ENCODE measurements at regions not wholly inside any gene's neighbourhood (a gene's known extent, or its start where the extent isn't known, plus 50 kb on each side); places are given as distances from the start of the nearest gene placed in this dataset.

DNA sequence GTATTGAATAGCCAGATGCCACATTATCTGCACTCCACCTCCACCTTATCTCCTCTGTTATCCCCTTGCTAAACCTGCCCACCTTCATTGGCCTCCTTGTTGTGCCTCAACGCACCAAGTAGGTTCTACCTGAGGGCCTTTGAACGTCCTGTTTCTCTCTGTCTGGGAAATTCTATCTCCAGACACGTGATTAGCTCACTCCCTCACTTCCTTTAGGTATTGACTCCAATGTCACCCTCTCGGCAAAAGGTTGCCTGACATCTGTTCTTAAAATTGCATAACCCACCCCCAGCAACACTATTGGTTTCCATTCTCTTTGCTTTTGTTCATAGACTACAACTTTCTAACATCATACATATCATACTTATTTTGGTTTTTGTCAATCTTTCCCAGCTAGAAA is 56.5 kb upstream of the MEDAG start:
- Histone ChIP-seq H3K14ac (ENCODE audit: insufficient read length) (no peak overlapping the region), H3K9ac (replicated peaks in 1 of 4; ENCODE audit: extremely low read depth in 1 of 4, low read depth in 3 of 4, low read length in 3 of 4) (no peak overlapping the region), H3K4ac (replicated peaks; ENCODE audit: insufficient read length, low read depth, low read length) (no peak overlapping the region), H3K27me3 (replicated peaks in 1 of 4; ENCODE audit: control insufficient read depth in 3 of 4, extremely low read depth in 1 of 4, insufficient read depth in 3 of 4, low read length in 3 of 4) (no peaks in the 10 kb centered on the region; a peak in 1 of 7 replicates), H3K79me1 (ENCODE audit: low read depth, low read length) (no peaks in the 10 kb centered on the region), H2BK5ac (ENCODE audit: low read depth, low read length) (no peak overlapping the region), H3K27ac (ENCODE audit: low read depth, low read length) (no peak overlapping the region), H3K4me3 (ENCODE audit: extremely low read depth in 1 of 4, insufficient read depth in 2 of 4, low read depth in 3 of 4, low read length in 4 of 4) (no peak overlapping the region), H2BK120ac (replicated peaks; ENCODE audit: low read depth, low read length) (no peak overlapping the region), H3K18ac (ENCODE audit: extremely low read depth, low read length) (no peak overlapping the region), H4K91ac (replicated peaks; ENCODE audit: insufficient read length, low read length) (no peak overlapping the region), H2BK12ac (ENCODE audit: low read depth, low read length) (no peak overlapping the region), H3K79me2 (ENCODE audit: control insufficient read depth in 1 of 2, insufficient read depth in 2 of 2, low read length in 2 of 2) (no peaks in the 10 kb centered on the region), H2BK15ac (ENCODE audit: low read length) (no peak overlapping the region), H2AFZ (ENCODE audit: low read length) (no peak overlapping the region), H2AK5ac (ENCODE audit: low read depth, low read length) (no peak overlapping the region), H4K20me1 (replicated peaks in 1 of 2; ENCODE audit: control insufficient read depth in 1 of 2, insufficient read depth in 2 of 2, low read length in 2 of 2) (peaks cover 0 to 3% of the 10 kb centered on the region in 2 experiments), H3K23ac (ENCODE audit: insufficient read length) (no peak overlapping the region), H4K5ac (ENCODE audit: insufficient read length, low read depth, low read length) (no peak overlapping the region), H3K23me2 (ENCODE audit: low read depth, low read length) (peaks cover 4% of the 10 kb centered on the region; the same call in 1 of the 2 replicates), H2BK20ac (ENCODE audit: low read length) (no peak overlapping the region), H3K9me3 (ENCODE audit: insufficient read depth in 2 of 2, low read depth in 1 of 2, low read length in 1 of 2) (no peaks in the 10 kb centered on the region), H3K36me3 (ENCODE audit: control insufficient read depth in 2 of 4, insufficient read depth in 4 of 4, low read length in 3 of 4) (no peaks in the 10 kb centered on the region; a peak in 1 of 8 replicates), H4K8ac (ENCODE audit: extremely low read depth, insufficient read depth, low read length) (no peak overlapping the region), H3K4me2 (ENCODE audit: insufficient read depth in 1 of 2, low read depth in 2 of 2, low read length in 2 of 2) (no peak overlapping the region), H3K4me1 (replicated peaks in 1 of 4; ENCODE audit: control insufficient read depth in 3 of 4, insufficient read depth in 4 of 4, low read length in 3 of 4) (peaks cover 0 to 2% (median 0%) of the 10 kb centered on the region in 4 experiments; a peak in 3 of 7 replicates), H3K56ac (replicated peaks; ENCODE audit: insufficient read length, low read depth, low read length) (no peak overlapping the region)
- ChIA-PET POLR2A (ENCODE audit: partially characterized antibody) (interaction anchor here (1.1 to 1.2 kb wide), 2 partner anchors 10 to 12 kb away, joined by 3 to 4 read pairs; no protein-coding TSS in a partner anchor), CTCF (ENCODE audit: partially characterized antibody) (interaction anchor here (0.5 to 1.5 kb wide), 7 partner anchors 9 to 81 kb away, joined by 3 to 5 read pairs (median 3); no protein-coding TSS in a partner anchor)
- WGBS, 2 experiments (ENCODE audit: extremely low coverage in 1 of 2, insufficient coverage in 1 of 2, insufficient read length in 1 of 2, insufficient replicate concordance in 2 of 2, low coverage in 1 of 2, low lambda C conversion rate in 2 of 2, missing lambda C conversion rate in 1 of 2), result 89% methylated on average over 4 of the region's 4 CpGs; no CpG with 5 or more reads in 1 of the 2 experiments
- DNase-seq (ENCODE audit: low read depth in 1 of 2, low spot score in 2 of 2), result no peak
- no peak for FAIRE-seq
- TF ChIP-seq RXRA (IDR thresholded peaks at IDR 0.05; ENCODE audit: insufficient read depth, low read depth, low read length) (no peak), CHD1 (IDR thresholded peaks at IDR 0.05; ENCODE audit: low read depth, low read length) (no peak), CBX5 (IDR thresholded peaks at IDR 0.05; ENCODE audit: low read depth, low read length) (no peak), KDM5A (IDR thresholded peaks at IDR 0.05; ENCODE audit: low read length) (no peak), SP2 (IDR thresholded peaks at IDR 0.05; ENCODE audit: low read length) (no peak), YY1 (IDR thresholded peaks at IDR 0.05; ENCODE audit: low read depth, low read length) (no peak), TBP (IDR thresholded peaks at IDR 0.05; ENCODE audit: low read depth, low read length) (no peak)

Data from H1 (cell line).